Endothelial cell of umbilical vein (primary cell): ENCODE measurements at regions not wholly inside any gene's neighbourhood (a gene's known extent, or its start where the extent isn't known, plus 50 kb on each side); places are given as distances from the start of the nearest gene placed in this dataset.

Source experiments
- BruUV-seq: library from RNA; stranded (reverse); fragments of 400-500 nt; replicated peaks from 2 replicates; lab custom pipeline; 2021; lab: Mats Ljungman, UMichigan
- CTCF ChIA-PET: fragments of 300-600, 350-600 bp; sonication (Branson Sonifier 250); formaldehyde crosslinking; loops from one replicate; lab custom pipeline; 2021; ENCODE audit warnings: antibody characterized with exemption, inconsistent platforms; lab: Charles Lee
- POLR2A ChIA-PET: fragments of 300-600, 350-600 bp; sonication (Branson Sonifier 250); formaldehyde crosslinking; loops from one replicate; lab custom pipeline; 2021; ENCODE audit warnings: antibody characterized with exemption, inconsistent platforms; lab: Charles Lee
- DNase-seq: peaks from one replicate; pipeline ENCODE4 v3.0.0-alpha.2; 2011; ENCODE audit warnings: low read depth, low spot score
- FAIRE-seq: peaks from 2 replicates; lab custom pipeline; 2011; peaks lifted over from hg19 to GRCh38; lab: Jason Lieb, UNC
- H2AFZ ChIP-seq: 2 replicates; pipeline ENCODE4 v1.6.0; 2012; ENCODE audit warnings: low read depth, low read length, control low read depth, inconsistent platforms
- H3K27ac ChIP-seq: 2 replicates; pipeline ENCODE4 v1.5.1; 2011; ENCODE audit warnings: low read depth, mild to moderate bottlenecking, control low read depth, low read length, moderate library complexity; ENCODE audit not compliant: insufficient read depth
- H3K27me3 ChIP-seq, 2 experiments: 2 replicates each; pipeline versions ENCODE4 v1.6.0 to v1.6.1; 2011; ENCODE audit warnings: low read length in 2 of 2, mixed read lengths in 1 of 2; ENCODE audit not compliant: control insufficient read depth in 2 of 2, insufficient read depth in 2 of 2
- H3K36me3 ChIP-seq, 2 experiments: 2 replicates in 1 of 2; 3 replicates in 1 of 2; pipeline ENCODE4 v1.5.1; 2011; ENCODE audit warnings: low read length in 2 of 2, mild to moderate bottlenecking in 1 of 2, moderate library complexity in 1 of 2; ENCODE audit not compliant: control insufficient read depth in 2 of 2, insufficient read depth in 2 of 2; ENCODE audit errors: extremely low read depth in 1 of 2
- H3K4me1 ChIP-seq: 3 replicates; pipeline ENCODE4 v1.5.1; 2011; ENCODE audit warnings: mild to moderate bottlenecking, low read length; ENCODE audit not compliant: control insufficient read depth, insufficient read depth; ENCODE audit errors: extremely low read depth
- H3K4me2 ChIP-seq: 2 replicates; pipeline ENCODE4 v1.6.1; 2011; ENCODE audit warnings: low read length, control low read depth, mixed read lengths; ENCODE audit not compliant: insufficient read depth
- H3K4me3 ChIP-seq, 3 experiments: fragments of 200-600 bp in 1 of 3; sonication (generic), shearing (Covaris generic) in 1 of 3; replicated peaks in 1 of 3; 2 replicates each; pipeline ENCODE4 v1.5.1; 2011 to 2016; ENCODE audit warnings: control low read depth in 3 of 3, low read length in 3 of 3, mild to moderate bottlenecking in 2 of 3, inconsistent platforms in 1 of 3, low read depth in 1 of 3, moderate library complexity in 1 of 3; ENCODE audit not compliant: insufficient read depth in 1 of 3
- H3K79me2 ChIP-seq: 2 replicates; pipeline ENCODE4 v1.6.0; 2012; ENCODE audit warnings: low read length, inconsistent platforms; ENCODE audit not compliant: control insufficient read depth, insufficient read depth
- H3K9ac ChIP-seq: replicated peaks from 2 replicates; pipeline ENCODE3; 2011; ENCODE audit warnings: low read length, control low read depth; ENCODE audit not compliant: insufficient read depth; ENCODE audit errors: extremely low read depth
- H3K9me1 ChIP-seq: replicated peaks from 3 replicates; pipeline ENCODE4 v1.6.0; 2011; ENCODE audit warnings: mild to moderate bottlenecking, low read length; ENCODE audit not compliant: control insufficient read depth, insufficient read depth; ENCODE audit errors: extremely low read depth
- H3K9me3 ChIP-seq: replicated peaks from 2 replicates; pipeline ENCODE4 v1.5.1; 2012; ENCODE audit warnings: low read length, inconsistent platforms; ENCODE audit not compliant: control insufficient read depth, insufficient read depth
- H4K20me1 ChIP-seq: replicated peaks from 2 replicates; pipeline ENCODE3; 2011; ENCODE audit warnings: mild to moderate bottlenecking, low read length; ENCODE audit not compliant: control insufficient read depth, insufficient read depth; ENCODE audit errors: extremely low read depth
- EZH2 ChIP-seq: IDR thresholded peaks from 2 replicates; pipeline ENCODE4 v1.6.1; 2012; ENCODE audit warnings: borderline replicate concordance, low read depth, mild to moderate bottlenecking, moderate library complexity, low read length, inconsistent platforms; ENCODE audit not compliant: severe bottlenecking
- FOS ChIP-seq: IDR thresholded peaks from 2 replicates; pipeline ENCODE4 v1.6.1; 2011; ENCODE audit warnings: mild to moderate bottlenecking, low read length, moderate library complexity, borderline replicate concordance; ENCODE audit not compliant: insufficient read depth
- GATA2 ChIP-seq: IDR thresholded peaks from 2 replicates; pipeline ENCODE4 v1.7.0; 2011; ENCODE audit warnings: low read depth, mild to moderate bottlenecking, moderate library complexity, mixed read lengths, low read length; ENCODE audit not compliant: insufficient read length, insufficient read depth
- JUN ChIP-seq: IDR thresholded peaks from 2 replicates; pipeline ENCODE4 v1.6.1; 2011; ENCODE audit warnings: borderline replicate concordance, low read depth; ENCODE audit not compliant: insufficient read length, insufficient read depth
- MYC ChIP-seq: IDR thresholded peaks from one replicate; pipeline ENCODE4 v1.6.1; 2011; ENCODE audit warnings: mild to moderate bottlenecking, low read depth, low read length
- POLR2A ChIP-seq: IDR thresholded peaks from 2 replicates; pipeline ENCODE4 v1.6.1; 2012; ENCODE audit warnings: low read depth, mild to moderate bottlenecking, control low read depth, low read length
- POLR2AphosphoS5 ChIP-seq: IDR thresholded peaks from 2 replicates; pipeline ENCODE4 v1.6.1; 2012; ENCODE audit warnings: low read depth, mild to moderate bottlenecking, control low read depth, low read length, moderate library complexity; ENCODE audit not compliant: insufficient read depth
- dilution Hi-C: fragments of 300-500 bp; cut with MboI; formaldehyde crosslinking; loops from one replicate; pipeline ENCODE4 v1.15.0; 2019; ENCODE audit warnings: low sequenced_read_pairs; ENCODE audit not compliant: extremely low pct_ligation_motif_present
- intact Hi-C: fragments of 100-400 bp; cut with micrococcal nuclease; formaldehyde crosslinking; loops from one replicate; pipeline ENCODE4 v1.10.0; 2022
- TF ChIP-seq, protein P1 (sequence below): IDR thresholded peaks from 2 replicates; pipeline ENCODE4 v1.6.1; 2011; ENCODE audit not compliant: insufficient read depth, insufficient read length
- TF ChIP-seq, protein P2 (sequence below), 2 donors: IDR thresholded peaks; 1 replicate in 1 of 2; 2 replicates in 1 of 2; pipeline ENCODE4 v1.5.1; 2011; ENCODE audit warnings: low read length in 2 of 2, mild to moderate bottlenecking in 2 of 2, moderate library complexity in 2 of 2, control low read depth in 1 of 2, inconsistent platforms in 1 of 2, low read depth in 1 of 2; ENCODE audit not compliant: insufficient read depth in 1 of 2; ENCODE audit errors: extremely low read depth in 1 of 2

DNA sequence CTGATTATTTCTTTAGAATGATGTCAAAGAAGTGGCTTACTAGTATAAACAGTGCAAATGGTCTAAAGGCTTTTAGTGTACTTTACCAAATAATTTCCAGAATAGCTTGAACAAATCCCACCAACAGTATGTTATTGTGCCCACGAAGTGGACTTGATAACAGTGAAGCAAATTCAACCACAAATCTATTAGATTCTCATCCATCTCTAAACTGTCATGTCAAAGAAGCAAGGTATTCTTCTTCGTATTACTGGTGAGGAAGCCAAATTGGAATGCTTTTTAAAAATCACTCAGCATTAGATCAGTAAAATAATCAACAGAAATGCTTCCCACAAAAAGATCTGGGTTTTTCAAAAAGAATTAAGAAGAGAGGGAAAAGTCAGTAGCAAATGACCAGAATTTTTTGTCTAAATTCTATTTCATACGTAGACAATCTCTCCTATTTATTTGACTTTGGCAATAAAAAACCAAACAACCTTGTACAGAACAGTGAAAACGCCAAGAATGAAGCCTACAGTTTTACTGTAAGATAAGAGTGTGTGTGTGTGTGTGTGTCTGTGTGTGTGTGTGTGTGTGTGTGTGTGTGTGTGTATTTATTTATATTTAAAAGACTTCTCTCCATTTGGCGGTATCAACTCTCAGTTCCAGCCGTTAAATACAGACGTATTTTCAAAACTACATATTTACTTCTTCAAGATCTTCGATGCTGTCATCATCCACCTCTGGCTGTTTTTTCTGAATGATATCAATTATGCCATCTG, 114.6 kb downstream of the CYB561 start:
- Histone ChIP-seq H3K9me1 (no peaks in the 10 kb centered on the region), H3K9ac (no peak overlapping the region), H3K4me1 (no peaks in the 10 kb centered on the region), H3K36me3 (no peaks in the 10 kb centered on the region), H3K27ac (no peak overlapping the region), H3K79me2 (no peaks in the 10 kb centered on the region), H3K4me2 (no peak overlapping the region), H3K27me3 (no peaks in the 10 kb centered on the region), H4K20me1 (no peaks in the 10 kb centered on the region), H3K9me3 (no peaks in the 10 kb centered on the region), H2AFZ (no peak overlapping the region), H3K4me3 (no peak overlapping the region)
- ChIA-PET CTCF (no interaction called here), POLR2A (no interaction called here)
- FAIRE-seq (no peak), DNase-seq (no peak)
- dilution Hi-C loops = no loop called here
- BruUV-seq = no TSS peak
- intact Hi-C loops = no loop called here
- TF ChIP-seq, protein P1, sequence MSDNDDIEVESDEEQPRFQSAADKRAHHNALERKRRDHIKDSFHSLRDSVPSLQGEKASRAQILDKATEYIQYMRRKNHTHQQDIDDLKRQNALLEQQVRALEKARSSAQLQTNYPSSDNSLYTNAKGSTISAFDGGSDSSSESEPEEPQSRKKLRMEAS = no peak
- no peak for TF ChIP-seq POLR2AphosphoS5
- no peak for TF ChIP-seq EZH2
- TF ChIP-seq GATA2 = no peak
- TF ChIP-seq FOS = no peak
- TF ChIP-seq, protein P2, sequence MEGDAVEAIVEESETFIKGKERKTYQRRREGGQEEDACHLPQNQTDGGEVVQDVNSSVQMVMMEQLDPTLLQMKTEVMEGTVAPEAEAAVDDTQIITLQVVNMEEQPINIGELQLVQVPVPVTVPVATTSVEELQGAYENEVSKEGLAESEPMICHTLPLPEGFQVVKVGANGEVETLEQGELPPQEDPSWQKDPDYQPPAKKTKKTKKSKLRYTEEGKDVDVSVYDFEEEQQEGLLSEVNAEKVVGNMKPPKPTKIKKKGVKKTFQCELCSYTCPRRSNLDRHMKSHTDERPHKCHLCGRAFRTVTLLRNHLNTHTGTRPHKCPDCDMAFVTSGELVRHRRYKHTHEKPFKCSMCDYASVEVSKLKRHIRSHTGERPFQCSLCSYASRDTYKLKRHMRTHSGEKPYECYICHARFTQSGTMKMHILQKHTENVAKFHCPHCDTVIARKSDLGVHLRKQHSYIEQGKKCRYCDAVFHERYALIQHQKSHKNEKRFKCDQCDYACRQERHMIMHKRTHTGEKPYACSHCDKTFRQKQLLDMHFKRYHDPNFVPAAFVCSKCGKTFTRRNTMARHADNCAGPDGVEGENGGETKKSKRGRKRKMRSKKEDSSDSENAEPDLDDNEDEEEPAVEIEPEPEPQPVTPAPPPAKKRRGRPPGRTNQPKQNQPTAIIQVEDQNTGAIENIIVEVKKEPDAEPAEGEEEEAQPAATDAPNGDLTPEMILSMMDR (IDR thresholded peaks at IDR 0.05; ENCODE audit: extremely low read depth in 1 of 2, insufficient read depth in 1 of 2, low read depth in 1 of 2, low read length in 2 of 2) = no peak
- no peak for TF ChIP-seq MYC
- no peak for TF ChIP-seq POLR2A
- TF ChIP-seq JUN = no peak
